CD14-positive monocyte (primary cell): ENCODE measurements at regions not wholly inside any gene's neighbourhood (a gene's known extent, or its start where the extent isn't known, plus 50 kb on each side); places are given as distances from the start of the nearest gene placed in this dataset.

Experiments used
- DNase-seq, 3 donors: peaks; one replicate each; pipeline ENCODE4 v3.0.0-alpha.2; 2011 to 2022
- H2AFZ ChIP-seq: 2 replicates; pipeline ENCODE4 v1.6.0; 2012; ENCODE audit warnings: mild to moderate bottlenecking, low read depth, low read length, inconsistent platforms; ENCODE audit not compliant: insufficient read depth, poor library complexity, severe bottlenecking
- H3K27ac ChIP-seq, 2 donors: 1 replicate in 1 of 2; 2 replicates in 1 of 2; pipeline ENCODE4 v1.5.1; 2012 to 2013; ENCODE audit warnings: low read length in 2 of 2, control low read depth in 1 of 2, inconsistent platforms in 1 of 2, low read depth in 1 of 2, mild to moderate bottlenecking in 1 of 2
- H3K27me3 ChIP-seq, 2 donors: one replicate each; pipeline versions ENCODE4 v1.6.0 to v1.6.1; 2011 to 2013; ENCODE audit warnings: low read length in 2 of 2; ENCODE audit not compliant: control insufficient read depth in 2 of 2, insufficient read depth in 2 of 2
- H3K36me3 ChIP-seq, 2 donors: replicated peaks in 1 of 2; 1 replicate in 1 of 2; 2 replicates in 1 of 2; pipeline versions ENCODE4 v1.5.1 to v1.6.1; 2012 to 2013; ENCODE audit warnings: low read length in 2 of 2, control low read depth in 1 of 2, inconsistent platforms in 1 of 2, mild to moderate bottlenecking in 1 of 2; ENCODE audit not compliant: insufficient read depth in 2 of 2, control insufficient read depth in 1 of 2
- H3K4me1 ChIP-seq, 2 donors: 1 replicate in 1 of 2; 2 replicates in 1 of 2; pipeline versions ENCODE4 v1.5.1 to v1.6.1; 2012 to 2013; ENCODE audit warnings: low read length in 2 of 2, control low read depth in 1 of 2, inconsistent platforms in 1 of 2, mild to moderate bottlenecking in 1 of 2, moderate library complexity in 1 of 2; ENCODE audit not compliant: insufficient read depth in 2 of 2, control insufficient read depth in 1 of 2
- H3K4me2 ChIP-seq: replicated peaks from 2 replicates; pipeline ENCODE3; 2012; ENCODE audit warnings: low read length, moderate library complexity, mild to moderate bottlenecking; ENCODE audit not compliant: poor library complexity, severe bottlenecking; ENCODE audit errors: extremely low read depth
- H3K4me3 ChIP-seq, 3 experiments: fragments of 200-600 bp in 1 of 3; sonication (generic) in 1 of 3; replicated peaks in 1 of 3; 1 replicate in 2 of 3; 2 replicates in 1 of 3; pipeline ENCODE4 v1.5.1; 2011 to 2013; ENCODE audit warnings: low read length in 3 of 3, mild to moderate bottlenecking in 3 of 3, control low read depth in 2 of 3, low read depth in 2 of 3, inconsistent platforms in 1 of 3, moderate library complexity in 1 of 3
- H3K79me2 ChIP-seq: 2 replicates; pipeline ENCODE4 v1.6.0; 2012; ENCODE audit warnings: mild to moderate bottlenecking, control low read depth, inconsistent platforms, low read length, moderate library complexity; ENCODE audit not compliant: insufficient read depth
- H3K9ac ChIP-seq: 2 replicates; pipeline ENCODE4 v1.6.0; 2017; ENCODE audit warnings: low read length, mild to moderate bottlenecking; ENCODE audit not compliant: insufficient read depth, poor library complexity, severe bottlenecking
- H3K9me3 ChIP-seq, 2 donors: replicated peaks in 1 of 2; 1 replicate in 1 of 2; 2 replicates in 1 of 2; pipeline versions ENCODE4 v1.5.1 to v1.6.1; 2012 to 2013; ENCODE audit warnings: low read length in 2 of 2, control low read depth in 1 of 2; ENCODE audit not compliant: control insufficient read depth in 1 of 2, insufficient read depth in 1 of 2
- H4K20me1 ChIP-seq: 2 replicates; pipeline ENCODE4 v1.6.0; 2012; ENCODE audit warnings: mild to moderate bottlenecking, low read length, control low read depth, moderate library complexity; ENCODE audit not compliant: insufficient read depth
- H3K27ac Mint-ChIP-seq, 7 donors: one replicate each; pipeline ENCODE4 v1.8.0; 2020; ENCODE audit warnings: mild to moderate bottlenecking in 7 of 7, mixed read lengths in 7 of 7, moderate library complexity in 6 of 7, inconsistent platforms in 2 of 7
- H3K27me3 Mint-ChIP-seq, 3 donors: one replicate each; pipeline ENCODE4 v1.8.0; 2021 to 2022; ENCODE audit warnings: low read depth in 3 of 3, mild to moderate bottlenecking in 3 of 3, mixed read lengths in 3 of 3, moderate library complexity in 3 of 3, inconsistent platforms in 1 of 3
- H3K36me3 Mint-ChIP-seq, 2 donors: one replicate each; pipeline ENCODE4 v1.8.0; 2020; ENCODE audit warnings: mixed read lengths in 2 of 2, inconsistent platforms in 1 of 2, mild to moderate bottlenecking in 1 of 2
- H3K4me1 Mint-ChIP-seq: one replicate; pipeline ENCODE4 v1.8.0; 2020; ENCODE audit warnings: mild to moderate bottlenecking, mixed read lengths
- H3K4me3 Mint-ChIP-seq, 2 donors: one replicate each; pipeline ENCODE4 v1.8.0; 2020; ENCODE audit warnings: mild to moderate bottlenecking in 2 of 2, mixed read lengths in 2 of 2, moderate library complexity in 1 of 2
- H3K9me3 Mint-ChIP-seq, 7 donors: one replicate each; pipeline ENCODE4 v1.8.0; 2020 to 2022; ENCODE audit warnings: mixed read lengths in 7 of 7, mild to moderate bottlenecking in 6 of 7, moderate library complexity in 6 of 7, inconsistent platforms in 2 of 7
- WGBS: methylation state at CpG from one replicate; pipeline ENCODE4 v1.1.5; 2013; ENCODE audit warnings: missing lambda C conversion rate; ENCODE audit not compliant: insufficient coverage; 5-methylcytosine and 5-hydroxymethylcytosine counted together
- intact Hi-C, 2 donors: fragments of 100-400 bp; cut with micrococcal nuclease; formaldehyde crosslinking; loops; one replicate each; pipeline versions ENCODE4 v1.15.0 to v1.15.1; 2023
- TF ChIP-seq, protein P1 (sequence below): fragments of 200-600 bp; IDR thresholded peaks from one replicate; pipeline ENCODE4 v1.8.0; 2022; ENCODE audit warnings: antibody characterized with exemption, mild to moderate bottlenecking

DNA sequence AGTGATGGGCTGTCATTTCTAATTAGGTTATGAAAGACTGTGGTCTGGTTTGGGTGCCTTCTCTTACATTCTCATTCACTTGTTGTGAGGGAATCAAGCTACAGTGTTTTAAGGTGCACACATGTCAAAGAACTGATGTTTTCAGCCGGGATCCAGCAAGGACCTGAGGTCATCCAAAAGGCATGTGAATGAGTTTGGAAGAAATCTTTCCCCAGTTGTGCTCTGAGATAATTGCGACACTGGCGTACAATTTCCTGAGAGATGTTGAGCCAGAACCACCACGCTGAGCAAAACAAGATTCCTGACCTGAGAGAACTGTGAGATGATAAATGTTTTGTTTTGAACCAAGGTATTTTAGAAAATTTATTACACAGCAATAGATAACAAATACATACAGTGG is 295.3 kb upstream of the SLITRK3 start:
- no peaks in the 10 kb centered on the region for H3K27me3 ChIP-seq
- no peak overlapping the region for H3K4me2 ChIP-seq
- no peak overlapping the region for H3K27ac ChIP-seq
- Mint-ChIP-seq H3K9me3 (peaks cover 0 to 12% (median 5%) of the 10 kb centered on the region in 7 donors), H3K4me1 (no peaks in the 10 kb centered on the region), H3K4me3 (no peak overlapping the region), H3K36me3 (no peaks in the 10 kb centered on the region), H3K27ac (no peak overlapping the region), H3K27me3 (peaks cover 0 to 2% (median 0%) of the 10 kb centered on the region in 3 donors)
- H2AFZ ChIP-seq: no peak overlapping the region
- DNase-seq: no peak
- no peaks in the 10 kb centered on the region for H3K79me2 ChIP-seq
- no peak overlapping the region for H3K4me3 ChIP-seq
- no peak overlapping the region for H3K9ac ChIP-seq
- H3K9me3 ChIP-seq: no peaks in the 10 kb centered on the region
- intact Hi-C loops: no loop called here
- no peaks in the 10 kb centered on the region for H4K20me1 ChIP-seq
- TF ChIP-seq, protein P1, sequence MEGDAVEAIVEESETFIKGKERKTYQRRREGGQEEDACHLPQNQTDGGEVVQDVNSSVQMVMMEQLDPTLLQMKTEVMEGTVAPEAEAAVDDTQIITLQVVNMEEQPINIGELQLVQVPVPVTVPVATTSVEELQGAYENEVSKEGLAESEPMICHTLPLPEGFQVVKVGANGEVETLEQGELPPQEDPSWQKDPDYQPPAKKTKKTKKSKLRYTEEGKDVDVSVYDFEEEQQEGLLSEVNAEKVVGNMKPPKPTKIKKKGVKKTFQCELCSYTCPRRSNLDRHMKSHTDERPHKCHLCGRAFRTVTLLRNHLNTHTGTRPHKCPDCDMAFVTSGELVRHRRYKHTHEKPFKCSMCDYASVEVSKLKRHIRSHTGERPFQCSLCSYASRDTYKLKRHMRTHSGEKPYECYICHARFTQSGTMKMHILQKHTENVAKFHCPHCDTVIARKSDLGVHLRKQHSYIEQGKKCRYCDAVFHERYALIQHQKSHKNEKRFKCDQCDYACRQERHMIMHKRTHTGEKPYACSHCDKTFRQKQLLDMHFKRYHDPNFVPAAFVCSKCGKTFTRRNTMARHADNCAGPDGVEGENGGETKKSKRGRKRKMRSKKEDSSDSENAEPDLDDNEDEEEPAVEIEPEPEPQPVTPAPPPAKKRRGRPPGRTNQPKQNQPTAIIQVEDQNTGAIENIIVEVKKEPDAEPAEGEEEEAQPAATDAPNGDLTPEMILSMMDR: no peak
- H3K36me3 ChIP-seq: no peaks in the 10 kb centered on the region
- WGBS: 89% methylated on average over 1 of the region's 4 CpGs
- H3K4me1 ChIP-seq: no peaks in the 10 kb centered on the region

DNA sequence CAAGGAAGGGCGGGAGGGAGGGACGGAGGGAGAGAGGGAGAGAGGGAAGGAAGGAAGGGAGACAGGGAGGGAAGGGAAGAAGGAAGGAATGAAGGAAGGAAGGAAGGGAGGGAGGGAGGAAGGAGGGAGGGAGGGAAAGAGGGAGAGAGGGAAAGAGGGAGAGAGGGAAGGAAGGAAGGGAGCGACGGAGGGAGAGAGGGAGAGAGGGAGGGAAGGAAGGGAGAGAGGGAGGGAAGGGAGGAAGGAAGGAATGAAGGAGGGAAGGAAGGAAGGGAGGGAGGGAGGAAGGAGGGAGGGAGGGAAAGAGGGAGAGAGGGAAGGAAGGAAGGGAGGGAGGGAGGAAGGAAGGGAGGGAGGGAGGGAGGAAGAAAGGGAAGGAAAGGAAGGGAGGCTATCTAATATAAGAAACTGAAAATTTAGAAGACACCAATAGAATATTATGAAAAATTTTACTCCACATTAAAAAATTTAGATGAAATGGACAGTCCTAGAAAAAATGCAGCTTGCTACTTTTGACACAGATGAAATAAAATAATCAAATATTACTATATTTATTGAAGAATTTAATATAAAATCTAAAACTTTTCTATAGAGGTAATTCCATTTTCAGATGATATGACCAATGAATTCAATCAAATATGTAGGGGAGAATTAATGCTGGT is 280.3 kb upstream of the SLITRK3 start:
- Histone ChIP-seq H3K36me3 (no peaks in the 10 kb centered on the region), H4K20me1 (no peaks in the 10 kb centered on the region), H3K4me2 (no peak overlapping the region), H3K79me2 (no peaks in the 10 kb centered on the region), H3K4me1 (no peaks in the 10 kb centered on the region), H3K9ac (no peak overlapping the region), H3K9me3 (no peaks in the 10 kb centered on the region), H3K4me3 (no peak overlapping the region), H2AFZ (no peak overlapping the region), H3K27ac (no peak overlapping the region), H3K27me3 (no peaks in the 10 kb centered on the region)
- Mint-ChIP-seq H3K4me3 (no peak overlapping the region), H3K27me3 (no peaks in the 10 kb centered on the region), H3K36me3 (no peaks in the 10 kb centered on the region), H3K27ac (no peak overlapping the region), H3K9me3 (peaks cover 0 to 10% (median 2%) of the 10 kb centered on the region in 7 donors), H3K4me1 (no peaks in the 10 kb centered on the region)
- TF ChIP-seq, protein P1: no peak
- intact Hi-C loops: no loop called here
- WGBS: 79% methylated on average over 4 of the region's 4 CpGs
- no peak for DNase-seq
